ENCODE measurements at regions not wholly inside any gene's neighbourhood (a gene's known extent, or its start where the extent isn't known, plus 50 kb on each side); places are given as distances from the start of the nearest gene placed in this dataset.

DNA sequence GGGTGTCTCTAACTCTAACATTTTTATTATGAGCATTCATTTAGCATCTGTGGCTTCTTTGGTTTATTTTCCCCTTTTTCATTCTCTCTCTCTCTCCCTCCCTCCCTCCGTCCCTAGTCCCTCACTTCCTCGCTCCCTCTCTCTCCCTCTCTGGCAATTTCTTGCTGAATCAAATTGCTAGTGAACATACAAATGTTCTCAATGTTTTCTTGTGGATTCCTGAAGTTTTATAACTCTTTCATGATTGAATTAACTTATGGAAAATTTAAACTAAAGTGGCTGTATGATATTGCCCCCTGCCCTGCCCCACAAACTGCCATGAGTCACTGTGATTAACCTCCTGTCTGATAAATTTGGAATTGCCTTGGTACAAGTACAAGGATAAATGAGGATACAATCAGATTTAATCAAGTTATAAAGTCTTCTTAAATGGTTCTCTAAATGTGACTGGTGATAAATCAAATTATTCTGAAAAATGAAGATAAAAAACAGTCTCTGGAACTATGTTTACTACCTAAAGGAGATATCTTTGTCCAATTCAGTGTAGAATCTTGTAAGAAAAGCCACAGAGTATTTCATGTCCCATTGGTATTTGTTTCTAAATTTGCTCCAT lies 143.0 kb upstream of the PDGFD start:
- Histone ChIP-seq H3F3A (ENCODE audit: insufficient read depth, low read length) (no peaks in the 10 kb centered on the region), H3K27ac (ENCODE audit: low read length) (no peak overlapping the region), H3K36me3 (replicated peaks; ENCODE audit: insufficient read depth, low read length) (no peaks in the 10 kb centered on the region), H3K27me3 (replicated peaks; ENCODE audit: insufficient read depth, low read length) (no peaks in the 10 kb centered on the region), H3K4me3 (ENCODE audit: low read length) (no peak overlapping the region), H3K9me3 (replicated peaks; ENCODE audit: insufficient read depth, low read length) (no peaks in the 10 kb centered on the region), H3K4me2 (ENCODE audit: low read depth, low read length) (no peak overlapping the region), H4K20me1 (ENCODE audit: insufficient read depth, low read length) (no peaks in the 10 kb centered on the region), H3K9ac (ENCODE audit: low read length) (no peak overlapping the region), H3K79me2 (ENCODE audit: low read length) (no peaks in the 10 kb centered on the region), H3K4me1 (ENCODE audit: low read length) (no peaks in the 10 kb centered on the region), H3K9me2 (replicated peaks; ENCODE audit: insufficient read depth, low read length) (no peaks in the 10 kb centered on the region), H2AFZ (ENCODE audit: low read length) (no peak overlapping the region)
- no peak for TF ChIP-seq EZH2phosphoT487 (IDR thresholded peaks at IDR 0.05; ENCODE audit: low read length)
- TF ChIP-seq CTCF (IDR thresholded peaks at IDR 0.05; ENCODE audit: low read length), result no peak
- TF ChIP-seq EZH2 (optimal IDR thresholded peaks at IDR 0.05; ENCODE audit: low read depth, low read length), result no peak
- DNase-seq, result no peak

DNA sequence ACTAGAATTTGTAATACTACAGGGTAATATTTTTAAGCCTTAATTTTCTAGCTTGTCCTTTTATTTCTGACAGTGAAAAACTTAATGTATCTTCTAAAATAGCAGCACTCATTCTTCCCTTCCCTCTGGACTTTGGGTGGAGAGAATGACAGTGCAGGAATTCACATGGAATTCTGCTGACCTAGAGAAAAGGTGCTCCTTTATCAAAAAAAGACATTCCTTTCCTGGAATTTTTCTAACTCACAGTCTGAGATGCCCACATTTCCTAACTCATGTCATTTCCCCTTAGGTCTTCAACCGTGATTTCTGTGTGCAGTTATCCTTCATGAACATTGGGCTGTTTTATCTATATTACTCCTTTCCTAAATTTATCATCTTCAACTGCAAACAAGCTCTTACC lies 137.8 kb upstream of the PDGFD start:
- no peaks in the 10 kb centered on the region; the same call in 1 of the 2 replicates for H3K9me3 ChIP-seq (replicated peaks; ENCODE audit: insufficient read depth, low read length)
- TF ChIP-seq EZH2 (optimal IDR thresholded peaks at IDR 0.05; ENCODE audit: low read depth, low read length), result no peak
- no peak for TF ChIP-seq CTCF (IDR thresholded peaks at IDR 0.05; ENCODE audit: low read length)
- TF ChIP-seq EZH2phosphoT487 (IDR thresholded peaks at IDR 0.05; ENCODE audit: low read length), result no peak
- no peak for DNase-seq
- H3K4me2 ChIP-seq (ENCODE audit: low read depth, low read length), result no peak overlapping the region
- H3F3A ChIP-seq (ENCODE audit: insufficient read depth, low read length), result no peaks in the 10 kb centered on the region
- no peaks in the 10 kb centered on the region for H3K4me1 ChIP-seq (ENCODE audit: low read length)
- no peak overlapping the region for H3K9ac ChIP-seq (ENCODE audit: low read length)
- H3K79me2 ChIP-seq (ENCODE audit: low read length), result no peaks in the 10 kb centered on the region
- H2AFZ ChIP-seq (ENCODE audit: low read length), result no peak overlapping the region
- H3K4me3 ChIP-seq (ENCODE audit: low read length), result no peak overlapping the region
- no peak overlapping the region for H3K27ac ChIP-seq (ENCODE audit: low read length)
- no peaks in the 10 kb centered on the region for H3K9me2 ChIP-seq (replicated peaks; ENCODE audit: insufficient read depth, low read length)
- no peaks in the 10 kb centered on the region for H4K20me1 ChIP-seq (ENCODE audit: insufficient read depth, low read length)
- H3K27me3 ChIP-seq (replicated peaks; ENCODE audit: insufficient read depth, low read length), result no peaks in the 10 kb centered on the region
- H3K36me3 ChIP-seq (replicated peaks; ENCODE audit: insufficient read depth, low read length), result no peaks in the 10 kb centered on the region

- Histone ChIP-seq H3K4me1 (ENCODE audit: low read length) (no peaks in the 10 kb centered on the region), H3K27ac (ENCODE audit: low read length) (no peak overlapping the region), H3K4me2 (ENCODE audit: low read depth, low read length) (no peak overlapping the region), H3K4me3 (ENCODE audit: low read length) (no peak overlapping the region), H3K79me2 (ENCODE audit: low read length) (no peaks in the 10 kb centered on the region), H3K9me2 (replicated peaks; ENCODE audit: insufficient read depth, low read length) (no peaks in the 10 kb centered on the region), H4K20me1 (ENCODE audit: insufficient read depth, low read length) (no peaks in the 10 kb centered on the region), H2AFZ (ENCODE audit: low read length) (no peak overlapping the region), H3K27me3 (replicated peaks; ENCODE audit: insufficient read depth, low read length) (no peaks in the 10 kb centered on the region), H3K9me3 (replicated peaks; ENCODE audit: insufficient read depth, low read length) (no peaks in the 10 kb centered on the region), H3K9ac (ENCODE audit: low read length) (no peak overlapping the region), H3F3A (ENCODE audit: insufficient read depth, low read length) (no peaks in the 10 kb centered on the region), H3K36me3 (replicated peaks; ENCODE audit: insufficient read depth, low read length) (no peaks in the 10 kb centered on the region)
- DNase-seq, result no peak
- TF ChIP-seq EZH2 (optimal IDR thresholded peaks at IDR 0.05; ENCODE audit: low read depth, low read length), result no peak
- no peak for TF ChIP-seq CTCF (IDR thresholded peaks at IDR 0.05; ENCODE audit: low read length)
- TF ChIP-seq EZH2phosphoT487 (IDR thresholded peaks at IDR 0.05; ENCODE audit: low read length), result no peak
These were observed 127.7 kb upstream of the PDGFD start for GRCh38 chr11:104291646-104292045.
